GM21381 (cell line): ENCODE measurements at regions not wholly inside any gene's neighbourhood (a gene's known extent, or its start where the extent isn't known, plus 50 kb on each side); places are given as distances from the start of the nearest gene placed in this dataset.

Experiments used
- ATAC-seq: cut with Tn5 transposase; IDR thresholded peaks from one replicate; pipeline ENCODE4 v1.9.1; 2021; ENCODE audit warnings: mild to moderate bottlenecking, moderate library complexity; ENCODE audit not compliant: unreplicated experiment

- no peak for ATAC-seq
Measured at GRCh38 chr7:85733169-85733915, 546.5 kb upstream of the SEMA3D start.

DNA sequence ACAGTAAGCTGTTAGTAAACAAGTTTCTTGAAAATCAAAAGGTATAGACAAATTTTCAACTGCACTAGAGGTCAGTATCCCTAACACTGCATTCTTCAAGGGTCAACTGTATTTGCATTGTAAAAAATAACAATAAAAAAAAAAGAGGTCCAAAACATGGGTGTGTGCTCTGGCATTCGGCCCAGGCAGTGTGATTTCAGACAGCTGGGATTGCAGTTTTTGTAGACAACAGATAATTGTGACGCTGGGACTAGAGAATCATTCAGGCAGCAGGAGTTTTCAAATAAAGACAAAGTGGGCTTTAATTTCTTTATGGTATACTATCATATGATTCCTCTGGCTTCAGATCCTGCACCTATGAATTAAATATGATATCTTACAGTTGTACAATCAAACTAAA, 543.2 kb upstream of the SEMA3D start:
- no peak for ATAC-seq

DNA sequence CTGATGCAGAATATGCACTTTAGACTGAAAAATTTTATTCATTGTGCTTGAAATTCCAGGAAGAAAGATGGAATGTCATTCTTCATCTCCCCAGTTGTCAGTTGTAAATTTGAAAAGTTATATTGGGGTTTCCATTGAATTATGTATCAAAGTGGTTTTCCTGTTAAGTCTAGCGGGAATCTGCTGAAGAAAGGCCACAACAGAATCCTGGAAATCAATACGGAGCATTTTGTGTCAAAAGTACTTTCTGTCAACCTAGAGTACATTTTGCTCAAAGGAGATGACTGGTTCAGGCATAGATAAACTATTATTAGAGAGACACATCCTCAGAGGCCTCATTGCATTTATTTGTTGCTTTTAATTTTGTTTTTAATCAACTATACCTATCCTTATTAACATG, 538.2 kb upstream of the SEMA3D start:
- ATAC-seq: no peak

DNA sequence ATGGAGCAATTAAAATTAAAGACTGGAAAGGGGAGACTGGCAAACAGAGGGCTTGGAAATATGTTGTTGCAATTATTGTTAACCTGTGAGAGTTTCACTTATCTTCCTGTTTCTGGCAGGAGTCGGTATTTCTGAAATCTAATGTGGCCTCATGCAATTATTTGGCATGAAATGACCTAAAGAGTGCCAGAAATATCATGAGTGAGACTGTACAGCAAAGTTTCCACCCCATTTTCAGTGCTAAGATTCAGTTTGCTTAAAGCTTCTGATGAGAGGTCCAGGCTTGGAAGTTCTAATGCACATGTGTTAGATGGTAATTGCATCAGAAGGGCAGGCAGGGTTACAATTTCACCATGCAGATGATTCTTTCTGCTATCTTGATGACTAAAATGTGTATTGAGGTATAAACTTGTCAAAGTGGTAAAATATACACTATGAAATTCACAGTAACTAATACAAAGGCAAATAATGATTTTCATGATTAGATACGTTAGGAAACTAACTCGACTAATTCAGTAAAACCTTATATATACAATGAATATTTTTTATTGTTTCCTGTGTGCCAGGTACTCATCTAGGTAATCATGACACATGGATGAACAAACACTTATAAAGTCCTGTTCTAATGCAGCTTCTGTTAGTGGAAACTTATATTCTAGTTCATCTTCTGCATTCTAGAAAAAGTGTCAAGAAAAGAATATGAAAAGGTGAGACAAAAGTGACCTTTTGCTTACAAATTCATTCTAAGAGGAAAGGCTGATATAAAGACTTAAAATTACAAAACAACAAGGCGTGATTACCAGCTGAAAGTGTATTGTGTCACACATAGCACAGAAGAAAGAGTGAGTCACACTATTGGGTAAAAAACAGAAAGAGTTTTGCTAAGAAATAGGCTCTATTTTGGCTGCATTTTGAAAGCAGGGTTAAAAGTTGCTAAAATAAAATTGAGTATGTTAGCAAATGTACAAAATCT, 533.4 kb upstream of the SEMA3D start:
- no peak for ATAC-seq

- no peak for ATAC-seq
Measured at GRCh38 chr7:85716353-85716752, 529.5 kb upstream of the SEMA3D start.

GRCh38 chr7:85714951-85715350, 528.1 kb upstream of the SEMA3D start:
- ATAC-seq: no peak

- no peak for ATAC-seq
Measured at GRCh38 chr7:85714043-85714578, 527.3 kb upstream of the SEMA3D start.

DNA sequence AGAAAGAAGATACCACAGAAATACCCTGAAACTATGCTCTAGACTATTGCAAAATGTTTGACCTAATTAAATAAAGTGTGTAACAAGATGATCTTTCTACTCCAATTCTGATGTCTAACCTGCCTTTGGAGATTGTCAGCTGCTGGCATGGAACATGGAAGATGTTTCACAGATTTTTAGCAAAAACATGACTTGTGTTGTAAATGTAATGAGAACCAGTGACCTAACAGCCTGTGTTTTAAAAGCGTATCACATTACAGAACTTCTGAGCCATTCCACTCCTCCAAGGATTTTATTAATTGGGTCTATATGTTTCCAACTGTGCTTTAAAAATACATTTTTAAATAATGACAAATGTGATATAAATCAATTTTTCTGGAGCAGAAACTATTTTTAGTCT, 526.3 kb upstream of the SEMA3D start:
- no peak for ATAC-seq

- ATAC-seq: no peak
Measured at GRCh38 chr7:85711894-85712293, 525.0 kb upstream of the SEMA3D start.

DNA sequence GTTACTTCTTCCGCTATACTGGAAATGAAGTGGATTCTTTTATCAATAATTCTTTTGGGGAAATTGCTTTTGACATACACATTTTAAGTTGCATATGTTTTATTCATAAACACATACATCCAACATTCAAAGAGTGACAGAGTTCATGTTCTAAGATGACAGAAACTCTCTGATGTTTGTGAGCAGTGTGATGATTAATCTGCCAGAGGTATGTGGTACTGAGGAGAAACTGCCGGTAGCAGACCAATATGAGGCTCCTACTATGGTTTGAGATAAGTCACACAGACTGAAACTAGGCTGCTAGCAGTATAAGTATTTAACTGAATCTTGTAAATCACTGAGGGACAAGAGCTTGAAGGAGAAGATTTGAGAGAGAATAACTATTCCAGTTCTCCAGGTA, 524.1 kb upstream of the SEMA3D start:
- no peak for ATAC-seq

- no peak for ATAC-seq
Measured at GRCh38 chr7:85708221-85708620, 521.4 kb upstream of the SEMA3D start.

GRCh38 chr7:85705076-85705475, 518.2 kb upstream of the SEMA3D start:
- ATAC-seq: no peak

GRCh38 chr7:85703251-85704010, 516.6 kb upstream of the SEMA3D start:
- ATAC-seq: no peak

DNA sequence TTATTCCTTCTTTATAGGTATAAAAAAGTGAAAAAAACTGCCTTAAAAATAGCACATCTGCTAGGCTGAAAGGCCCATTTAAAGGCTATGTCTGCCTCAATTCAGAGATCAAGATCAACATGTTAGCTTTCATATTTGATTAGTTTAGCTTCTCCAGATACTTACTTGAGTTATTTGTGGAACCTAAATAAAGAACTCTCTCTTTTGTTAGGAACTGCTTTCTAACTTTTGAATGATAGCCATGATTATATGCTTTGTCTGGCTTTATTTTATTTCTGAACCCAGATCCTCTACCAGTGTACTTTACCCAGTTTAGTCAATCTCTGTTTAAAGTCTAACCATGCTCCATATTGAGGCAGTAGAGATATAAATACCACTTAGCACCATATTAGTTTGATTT, 515.5 kb upstream of the SEMA3D start:
- no peak for ATAC-seq

- no peak for ATAC-seq
Measured at GRCh38 chr7:85699482-85699881, 512.6 kb upstream of the SEMA3D start.

- ATAC-seq: no peak
Measured at GRCh38 chr7:85695533-85695932, 508.7 kb upstream of the SEMA3D start.

GRCh38 chr7:85695041-85695440, 508.2 kb upstream of the SEMA3D start:
- ATAC-seq: no peak

DNA sequence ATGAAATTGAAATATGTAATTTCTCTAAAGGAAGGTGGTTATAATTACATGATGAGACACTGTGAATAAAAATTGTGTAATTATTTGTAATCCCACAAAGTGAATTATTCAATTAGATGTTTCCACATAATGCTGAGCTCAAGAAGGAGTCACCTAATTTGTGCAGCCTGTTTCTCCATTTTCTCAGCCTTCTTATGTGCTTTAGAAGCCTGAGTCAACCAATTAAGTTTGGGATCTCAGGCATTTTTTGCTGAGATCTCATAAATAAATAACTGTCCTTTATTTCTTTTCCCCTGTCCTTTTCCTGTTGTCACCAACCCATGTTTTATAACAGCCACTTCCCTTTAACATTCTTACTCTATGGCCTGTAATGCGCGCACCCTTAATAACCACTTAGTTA, 506.5 kb upstream of the SEMA3D start:
- no peak for ATAC-seq

GRCh38 chr7:85688712-85689111, 501.9 kb upstream of the SEMA3D start:
- no peak for ATAC-seq

DNA sequence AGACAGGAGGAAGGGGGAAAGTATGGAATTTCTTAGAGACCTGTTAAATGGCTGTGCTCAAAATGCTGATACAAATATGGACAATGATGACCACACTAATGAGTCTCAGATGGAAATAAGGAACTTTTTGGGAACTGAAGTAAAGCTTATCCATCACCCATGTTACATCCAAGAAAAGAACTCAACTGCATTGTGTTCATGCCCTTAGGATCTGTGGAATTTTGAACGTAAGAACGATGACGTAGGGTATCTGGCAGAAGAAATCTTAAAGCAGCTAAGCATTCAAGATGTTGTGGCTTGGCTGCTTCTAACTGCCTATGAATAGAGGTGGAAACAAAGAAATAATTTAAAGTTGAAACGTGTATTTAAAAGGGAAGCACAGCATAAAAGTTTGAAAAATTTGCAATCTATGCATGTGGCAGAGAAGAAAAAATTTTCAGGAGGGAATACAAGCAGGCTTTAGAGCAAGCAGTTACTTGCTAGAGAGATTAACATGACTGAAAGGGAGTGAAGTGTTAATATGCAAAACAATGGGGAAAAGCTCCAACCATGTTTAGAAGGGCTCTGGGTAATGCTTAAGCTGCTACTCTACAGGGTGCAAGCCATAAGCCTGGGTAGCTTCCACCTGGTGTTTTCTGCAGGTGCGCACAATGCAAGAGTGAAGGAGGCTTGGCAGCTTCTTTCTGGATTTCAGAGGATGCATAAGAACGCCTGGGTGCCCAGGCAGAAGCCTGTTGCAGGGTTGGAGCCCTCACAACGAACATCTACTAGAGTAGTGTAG, 499.7 kb upstream of the SEMA3D start:
- no peak for ATAC-seq
